Right cardiac atrium (tissue), 5 donors: ENCODE measurements at regions not wholly inside any gene's neighbourhood (a gene's known extent, or its start where the extent isn't known, plus 50 kb on each side); places are given as distances from the start of the nearest gene placed in this dataset.
A peak's percentile ranks its signal among the peaks of the same experiment; 100 is the strongest.
"Not testable (repeated sequence)": the region's sequence is repeated elsewhere in the genome, so short reads cannot be mapped to it uniquely, and the experiment has no call there.

Experiments
- ATAC-seq, 2 donors: fragments of 200-7000 bp; cut with Tn5 transposase; one replicate each; pipeline versions ENCODE4 v1.8.0 to v1.9.1; 2020; ENCODE audit warnings: moderate library complexity in 2 of 2, mild to moderate bottlenecking in 1 of 2
- DNase-seq, 3 donors: peaks; one replicate each; pipeline ENCODE4 v3.0.0-alpha.2; 2020
- H3K27ac ChIP-seq: one replicate; pipeline ENCODE4 v1.5.1; 2013; ENCODE audit warnings: mild to moderate bottlenecking, low read length, control low read depth, moderate library complexity
- H3K27me3 ChIP-seq: one replicate; pipeline ENCODE4 v1.6.1; 2013; ENCODE audit not compliant: control insufficient read depth, insufficient read depth
- H3K4me1 ChIP-seq: one replicate; pipeline ENCODE4 v1.6.1; 2013; ENCODE audit warnings: low read length; ENCODE audit not compliant: control insufficient read depth, insufficient read depth
- H3K4me3 ChIP-seq: one replicate; pipeline ENCODE4 v1.5.1; 2013; ENCODE audit warnings: low read length, control low read depth
- H3K9me3 ChIP-seq: one replicate; pipeline ENCODE4 v1.6.1; 2013; ENCODE audit warnings: low read length; ENCODE audit not compliant: control insufficient read depth
- WGBS: extraction: QIAGEN DNeasy Blood & Tissue Kit; methylation state at CpG from one replicate; pipeline ENCODE4 v1.1.7; 2013; 5-methylcytosine and 5-hydroxymethylcytosine counted together
- intact Hi-C, 4 donors: fragments of 100-400 bp; cut with DNase I; formaldehyde crosslinking; loops; one replicate each; pipeline versions ENCODE4 v1.11.0 to v1.14.0; 2022 to 2023
- donor health status: healthy with polysubstance abuse.
- donor health status: DM: no; HTN: yes; CAD: no.
- donor health status: DM: no; HTN: no; CAD: no.
- donor health status: DM: no; HTN: yes; CAD: no; lungs with severe emphysema.
- donor health status: DM: yes; HTN: yes; CAD: no.

DNA sequence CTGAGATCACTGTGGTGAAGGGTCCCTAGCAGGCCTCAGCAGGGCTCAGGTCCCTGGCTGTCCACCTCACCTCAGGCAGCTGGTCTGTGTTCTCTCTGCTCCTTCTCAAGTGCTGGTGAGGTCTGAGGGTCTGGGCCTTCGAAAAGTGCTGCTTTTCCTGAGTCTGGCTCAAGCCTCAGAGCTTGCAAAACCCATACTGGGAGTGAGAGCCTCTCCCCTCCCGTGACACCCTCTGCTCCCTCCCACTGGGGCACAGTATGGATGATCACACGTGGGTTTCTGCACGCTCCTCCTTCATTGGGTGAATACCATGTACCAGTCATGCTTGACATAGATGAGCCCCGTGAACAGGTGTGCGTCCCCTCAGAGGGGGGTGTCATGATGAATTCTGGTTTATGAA, 73.3 kb upstream of the WASF3 start:
- Histone ChIP-seq H3K9me3 (no peaks in the 10 kb centered on the region), H3K27ac (no peak overlapping the region), H3K4me1 (no peaks in the 10 kb centered on the region), H3K27me3 (no peaks in the 10 kb centered on the region), H3K4me3 (no peak overlapping the region)
- 78% methylated on average over 6 of the region's 6 CpGs for WGBS
- ATAC-seq (no peak), DNase-seq (no peak)
- intact Hi-C loops = loop anchor here in 1 of 4 donors (5.0 kb wide), 1 partner anchor 213 kb away; no protein-coding TSS in a partner anchor

DNA sequence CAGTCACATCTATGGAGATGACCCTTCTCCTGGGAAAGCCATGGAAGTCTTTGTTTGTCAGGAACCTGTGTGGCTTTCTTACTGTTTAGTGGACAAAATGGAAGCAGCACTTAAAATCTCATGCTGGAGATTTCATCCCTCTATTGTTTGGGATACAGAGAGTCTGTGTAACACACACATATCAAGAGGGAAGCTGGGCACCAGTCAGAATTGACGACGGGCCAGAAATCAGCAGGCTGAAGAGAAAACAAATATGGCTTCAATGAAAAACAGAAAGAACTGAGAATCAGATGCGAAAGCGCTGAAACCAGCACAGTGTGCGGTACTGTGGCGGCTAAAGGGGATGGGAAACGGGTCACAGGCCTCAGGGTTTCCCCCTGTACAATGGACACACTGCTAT, 72.2 kb upstream of the WASF3 start:
- H3K27me3 ChIP-seq = no peaks in the 10 kb centered on the region
- no peak overlapping the region for H3K27ac ChIP-seq
- no peak overlapping the region for H3K4me3 ChIP-seq
- intact Hi-C loops = no loop called here
- ATAC-seq = no peak
- DNase-seq = no peak
- 74% methylated on average over 7 of the region's 7 CpGs for WGBS
- H3K4me1 ChIP-seq = no peaks in the 10 kb centered on the region
- H3K9me3 ChIP-seq = no peaks in the 10 kb centered on the region

DNA sequence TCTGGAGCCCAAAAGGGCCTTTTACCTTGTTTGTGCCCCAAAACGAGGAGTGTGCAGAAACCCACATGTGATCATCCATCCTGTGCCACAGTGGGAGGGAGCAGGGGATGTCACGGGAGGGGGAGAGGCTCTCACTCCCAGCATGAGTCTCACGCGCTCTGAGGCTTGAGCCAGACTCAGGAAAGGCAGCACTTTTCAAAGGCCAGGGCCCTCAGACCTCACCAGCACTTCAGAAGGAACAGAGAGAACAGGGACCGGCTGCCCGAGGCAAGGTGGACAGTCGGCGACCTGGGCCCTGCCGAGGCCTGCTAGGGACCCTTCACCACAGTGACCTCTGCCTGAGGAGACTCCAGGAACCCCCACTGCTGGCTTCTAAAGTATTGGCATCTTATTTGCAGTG, 71.7 kb upstream of the WASF3 start:
- intact Hi-C loops = no loop called here
- H3K27ac ChIP-seq = no peak overlapping the region
- DNase-seq = no peak

DNA sequence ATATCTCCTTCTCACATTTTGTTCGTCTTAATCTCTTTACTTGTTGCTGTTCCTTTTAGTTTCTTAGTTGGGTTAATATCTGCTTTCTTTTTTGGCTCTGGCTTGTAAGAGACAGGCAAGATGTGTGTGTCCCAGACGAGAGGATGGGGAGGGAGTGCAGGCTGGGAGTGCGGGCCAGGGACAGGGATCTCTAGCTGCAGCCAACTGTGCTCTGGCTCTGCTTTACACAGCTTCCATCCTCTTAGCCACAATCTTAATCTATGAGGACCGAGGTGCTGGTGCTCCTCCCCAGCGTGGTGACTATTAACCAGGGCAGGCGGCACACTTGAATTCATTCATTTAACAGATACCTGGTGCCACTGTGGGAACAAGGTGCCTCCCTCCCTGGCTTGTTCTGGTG, 70.9 kb upstream of the WASF3 start:
- DNase-seq = peak; percentile 41 to 83 (median 74)
- peak; percentile 84 to 91 for ATAC-seq
- WGBS = 43% methylated on average over 6 of the region's 6 CpGs
- Histone ChIP-seq H3K27ac (no peak overlapping the region), H3K9me3 (no peaks in the 10 kb centered on the region), H3K27me3 (no peaks in the 10 kb centered on the region), H3K4me1 (no peaks in the 10 kb centered on the region), H3K4me3 (no peak overlapping the region)
- intact Hi-C loops = no loop called here

More for the DNA sequence above, 71.7 kb upstream of the WASF3 start:
- no peaks in the 10 kb centered on the region for H3K4me1 ChIP-seq
- ATAC-seq = peak; percentile 58 to 60
- H3K4me3 ChIP-seq = no peak overlapping the region
- no peaks in the 10 kb centered on the region for H3K9me3 ChIP-seq
- no peaks in the 10 kb centered on the region for H3K27me3 ChIP-seq
- 46% methylated on average over 9 of the region's 9 CpGs for WGBS

DNA sequence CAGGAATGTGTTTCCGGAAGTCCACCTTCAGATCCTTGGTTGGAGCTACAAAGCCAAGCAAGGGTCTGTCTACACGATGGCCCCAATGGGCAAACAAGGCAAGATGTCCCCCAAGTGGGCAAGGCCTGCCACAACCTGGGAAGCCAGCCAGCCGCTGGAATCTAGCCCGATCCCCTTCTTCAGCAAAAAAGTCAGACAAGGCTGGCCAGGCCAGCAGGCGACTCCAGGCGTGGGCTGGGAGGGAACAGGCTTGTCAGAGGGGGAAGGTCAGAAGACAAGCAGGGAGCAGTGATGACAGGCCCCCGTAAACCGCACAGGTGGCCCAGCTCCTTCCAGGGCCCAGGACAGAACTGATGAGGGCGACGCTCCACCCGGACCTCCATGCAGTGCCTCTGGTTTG, 69.7 kb upstream of the WASF3 start:
- Histone ChIP-seq H3K4me1 (no peaks in the 10 kb centered on the region), H3K27ac (no peak overlapping the region), H3K4me3 (no peak overlapping the region), H3K27me3 (no peaks in the 10 kb centered on the region), H3K9me3 (no peaks in the 10 kb centered on the region)
- peak in 1 of 3 donors; percentile 77 for DNase-seq
- 79% methylated on average over 11 of the region's 11 CpGs for WGBS
- intact Hi-C loops = no loop called here
- no peak for ATAC-seq

DNA sequence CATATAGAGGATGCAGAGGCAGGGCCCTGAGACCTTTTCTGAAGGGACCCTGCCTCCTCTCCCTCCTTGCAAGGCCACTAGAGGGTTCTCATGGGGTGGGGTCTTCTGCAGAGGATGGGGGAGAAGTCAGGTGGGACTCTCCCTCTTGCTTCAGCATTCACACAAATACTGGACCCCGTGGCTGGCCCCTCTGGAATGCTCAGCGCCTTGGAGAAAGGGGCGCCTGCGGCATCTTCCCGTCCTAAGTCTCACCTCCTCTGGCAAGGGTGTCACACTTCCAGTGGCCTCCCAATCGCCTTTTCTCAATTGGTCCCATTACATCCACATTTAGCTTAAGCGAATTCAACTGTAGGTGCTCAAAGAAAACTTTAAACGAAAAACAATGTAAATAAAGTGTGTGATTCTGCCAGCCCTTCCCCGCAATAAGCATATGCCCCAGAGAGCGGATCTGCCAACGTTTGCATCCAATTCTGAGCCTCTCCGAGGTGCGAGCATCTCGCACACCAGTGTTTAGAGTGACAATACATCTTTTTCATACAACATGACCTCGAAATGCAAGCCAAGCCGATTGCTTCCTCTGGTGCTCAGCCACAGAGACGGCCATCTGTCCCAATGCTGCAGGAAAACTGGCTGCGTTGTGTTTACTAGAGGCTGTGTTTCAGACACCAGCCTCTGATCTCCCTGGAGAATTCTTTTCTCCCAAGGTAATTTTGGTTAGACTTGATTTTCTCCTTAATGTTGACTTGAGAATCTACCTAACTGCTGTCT, 69.1 kb upstream of the WASF3 start:
- intact Hi-C loops = no loop called here
- no peaks in the 10 kb centered on the region for H3K27me3 ChIP-seq
- no peaks in the 10 kb centered on the region for H3K4me1 ChIP-seq
- H3K9me3 ChIP-seq = no peaks in the 10 kb centered on the region
- H3K27ac ChIP-seq = no peak overlapping the region
- ATAC-seq = no peak
- no peak for DNase-seq
- 88% methylated on average over 18 of the region's 18 CpGs for WGBS
- H3K4me3 ChIP-seq = no peak overlapping the region

DNA sequence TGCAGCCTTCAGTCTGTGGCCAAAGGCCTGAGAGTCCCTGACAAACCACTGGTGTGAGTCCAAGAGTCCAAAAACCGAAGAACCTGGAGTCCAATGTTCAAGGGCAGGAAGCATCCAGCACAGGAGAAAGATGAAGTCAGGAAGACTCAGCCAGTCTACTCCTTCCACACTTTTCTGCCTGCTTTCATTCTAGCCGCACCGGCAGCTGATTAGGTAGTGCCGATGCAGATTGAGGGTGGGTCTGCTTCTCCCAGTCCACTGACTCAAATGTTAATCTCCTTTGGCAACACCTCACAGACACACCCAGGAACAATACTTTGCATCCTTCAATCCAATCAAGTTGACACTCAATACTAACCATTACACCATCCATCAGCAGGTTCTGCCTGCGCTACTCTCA, 65.2 kb upstream of the WASF3 start:
- DNase-seq, H3K27me3 ChIP-seq, H3K4me1 ChIP-seq, H3K9me3 ChIP-seq, ATAC-seq, H3K4me3 ChIP-seq, H3K27ac ChIP-seq: not testable (repeated sequence)
- 95% methylated on average over 5 of the region's 5 CpGs for WGBS
- intact Hi-C loops = loop anchor here in 1 of 4 donors (10.0 kb wide), 1 partner anchor 202 kb away; no protein-coding TSS in a partner anchor

DNA sequence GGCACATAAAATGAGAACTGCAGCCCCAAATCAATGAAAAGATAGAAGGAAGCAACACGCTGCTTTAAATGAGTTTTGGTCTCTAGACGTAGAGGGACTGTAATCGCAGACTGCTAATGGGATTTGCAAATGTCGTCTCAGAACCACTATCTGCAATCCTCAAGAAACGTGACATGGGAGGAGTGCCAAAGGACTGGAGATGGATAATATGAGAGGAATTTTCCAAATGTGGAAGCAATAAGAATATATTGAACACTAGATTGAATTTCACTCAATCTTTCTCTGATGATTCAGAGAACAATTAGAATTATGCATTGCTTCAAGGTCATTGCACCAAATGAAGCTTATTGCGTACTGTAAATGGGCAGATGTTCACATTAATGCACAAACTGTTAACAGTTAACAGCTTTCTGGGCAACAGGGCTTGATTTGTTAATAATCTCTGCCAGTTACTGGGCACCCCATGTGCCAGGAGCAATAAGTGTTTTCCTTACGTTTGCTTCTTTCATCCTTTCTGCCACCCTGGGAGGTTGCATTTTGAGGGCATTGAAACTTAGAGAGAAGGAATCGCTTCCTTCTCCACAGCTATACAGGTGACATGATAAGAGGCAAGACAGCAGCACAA, 62.8 kb upstream of the WASF3 start:
- ATAC-seq (no peak), DNase-seq (no peak)
- H3K27ac ChIP-seq = no peak overlapping the region
- H3K4me3 ChIP-seq = no peak overlapping the region
- H3K9me3 ChIP-seq = no peaks in the 10 kb centered on the region
- no peaks in the 10 kb centered on the region for H3K4me1 ChIP-seq
- intact Hi-C loops = loop anchor here in 3 of 4 donors (5.0 to 10.0 kb wide), 2 partner anchors 200 to 312 kb away; no protein-coding TSS in a partner anchor
- 61% methylated on average over 8 of the region's 8 CpGs for WGBS
- H3K27me3 ChIP-seq = no peaks in the 10 kb centered on the region

DNA sequence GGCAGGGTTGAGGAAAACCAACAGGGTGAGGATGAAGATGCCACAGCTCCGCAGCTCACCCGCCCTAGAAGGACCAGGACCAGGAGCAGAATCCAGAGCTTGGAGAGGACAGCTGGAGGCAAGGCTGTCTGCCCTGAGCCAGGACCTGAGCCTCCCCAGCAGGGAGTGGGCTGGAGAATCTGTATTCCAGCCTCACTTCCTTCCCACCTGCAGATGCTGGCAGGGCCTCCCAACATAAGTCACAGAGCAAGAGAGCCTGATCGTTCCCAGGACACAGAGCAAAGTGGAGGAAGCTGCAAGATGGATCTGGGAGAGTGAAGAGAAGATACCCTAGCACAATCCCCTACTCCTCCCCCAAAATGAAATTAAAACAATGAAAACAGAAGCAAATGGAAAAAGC, 61.7 kb upstream of the WASF3 start:
- H3K4me3 ChIP-seq = no peak overlapping the region
- no peaks in the 10 kb centered on the region for H3K9me3 ChIP-seq
- no peaks in the 10 kb centered on the region for H3K27me3 ChIP-seq
- WGBS = 72% methylated on average over 3 of the region's 3 CpGs
- H3K27ac ChIP-seq = no peak overlapping the region
- intact Hi-C loops = loop anchor here (2.0 to 10.0 kb wide), 3 partner anchors 199 to 313 kb away; no protein-coding TSS in a partner anchor
- ATAC-seq (no peak), DNase-seq (no peak)
- H3K4me1 ChIP-seq = no peaks in the 10 kb centered on the region

DNA sequence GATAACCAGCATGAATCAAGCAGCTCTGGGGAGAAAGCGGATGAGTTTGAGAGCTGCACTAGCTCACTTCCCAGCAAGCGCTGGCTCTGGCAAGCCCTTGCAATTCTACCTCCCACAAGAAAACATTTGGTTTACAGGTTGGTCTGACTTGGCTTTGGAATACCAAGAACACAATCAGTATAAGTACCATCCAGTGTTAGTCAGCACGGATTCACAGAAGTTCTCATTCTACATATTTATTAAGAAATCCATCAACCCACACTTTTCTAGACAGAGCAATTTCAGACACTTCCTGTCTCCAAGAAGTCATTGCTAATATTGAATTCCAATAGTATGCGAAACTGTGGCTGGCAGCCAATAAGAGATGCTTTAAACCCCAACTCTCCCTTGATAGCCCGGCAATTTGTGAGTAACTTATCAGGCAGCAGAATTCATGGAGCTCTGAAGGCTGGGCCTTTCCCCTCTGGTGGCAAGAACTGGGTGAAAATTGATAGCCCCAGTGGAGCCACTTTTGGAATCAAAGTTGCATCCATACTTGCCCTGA, 59.4 kb upstream of the WASF3 start:
- WGBS = 61% methylated on average over 5 of the region's 5 CpGs
- no peak for ATAC-seq
- Histone ChIP-seq H3K4me3 (no peak overlapping the region), H3K9me3 (no peaks in the 10 kb centered on the region), H3K27ac (no peak overlapping the region), H3K27me3 (no peaks in the 10 kb centered on the region), H3K4me1 (no peaks in the 10 kb centered on the region)
- intact Hi-C loops = loop anchor here (2.0 to 10.0 kb wide), 3 partner anchors 197 to 316 kb away; no protein-coding TSS in a partner anchor
- DNase-seq = no peak
